COLO829 (cell line): ENCODE measurements at regions not wholly inside any gene's neighbourhood (a gene's known extent, or its start where the extent isn't known, plus 50 kb on each side); places are given as distances from the start of the nearest gene placed in this dataset.

ENCODE experiments used
- DNase-seq: peaks from one replicate; pipeline ENCODE4 v3.0.0; 2012; ENCODE audit warnings: low spot score

DNA sequence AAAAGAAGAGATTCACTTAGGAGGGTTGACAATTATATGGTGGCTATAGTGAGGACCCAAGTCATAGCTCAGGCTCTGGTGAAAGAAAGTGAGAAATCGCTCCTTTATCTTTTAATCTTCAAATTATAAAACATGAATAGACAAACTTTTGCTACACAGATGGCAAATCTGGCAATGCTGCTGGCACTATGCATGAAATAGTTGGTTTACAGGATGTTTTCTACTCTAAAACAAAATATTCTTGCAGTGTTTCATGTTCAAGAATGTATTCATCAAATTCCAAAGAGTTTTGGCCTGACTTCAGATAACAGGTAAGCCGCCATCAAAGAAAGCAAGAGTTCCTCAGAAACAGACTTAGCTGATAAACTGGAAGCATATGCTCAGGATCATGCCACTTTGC lies 801.2 kb downstream of the C4orf33 start:
- DNase-seq, result no peak

DNA sequence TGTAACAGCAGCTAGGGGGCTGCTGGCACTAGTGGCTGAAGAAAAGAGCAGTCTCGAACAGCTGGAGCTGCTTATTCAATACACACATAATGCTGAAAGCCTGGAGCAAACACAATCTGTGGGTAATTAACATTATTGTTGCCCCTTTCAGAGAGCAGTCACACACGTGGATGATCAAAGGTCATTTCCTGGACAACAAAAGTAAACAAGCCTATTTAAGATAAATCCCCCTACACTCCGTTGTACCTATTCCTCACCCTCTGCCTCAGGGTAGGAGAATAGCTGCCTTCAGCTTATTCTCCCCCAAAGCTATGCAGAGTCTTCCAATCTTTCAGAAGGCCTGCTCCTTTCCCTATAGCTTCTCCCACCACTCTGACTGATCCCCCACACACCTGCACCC lies 803.9 kb downstream of the C4orf33 start:
- DNase-seq, result no peak

DNA sequence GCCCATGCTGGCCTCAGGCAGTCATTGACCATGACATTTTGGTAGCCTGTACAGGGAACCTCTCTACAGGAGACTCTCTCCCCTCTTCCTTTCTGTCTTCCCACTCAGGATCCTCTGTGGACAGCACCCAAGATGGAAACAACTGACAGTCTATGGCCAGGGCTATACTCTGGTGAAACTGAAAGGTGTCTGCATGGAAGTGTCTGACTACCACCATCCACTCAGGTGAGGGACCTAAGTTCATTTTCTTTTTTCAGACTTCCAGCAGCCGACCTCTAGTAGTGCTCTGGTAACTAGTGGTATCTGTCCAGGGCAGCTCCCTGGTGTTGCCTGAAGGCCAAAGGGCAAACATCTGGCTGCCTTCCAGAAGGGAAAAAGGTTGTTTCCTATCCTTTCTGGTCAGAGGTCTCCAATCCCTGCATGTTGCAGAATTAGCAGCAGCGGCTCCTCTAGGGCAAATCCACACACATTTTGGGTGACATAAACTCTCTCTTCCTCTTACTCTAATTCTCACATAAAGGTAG lies 804.5 kb downstream of the C4orf33 start:
- DNase-seq, result no peak

DNA sequence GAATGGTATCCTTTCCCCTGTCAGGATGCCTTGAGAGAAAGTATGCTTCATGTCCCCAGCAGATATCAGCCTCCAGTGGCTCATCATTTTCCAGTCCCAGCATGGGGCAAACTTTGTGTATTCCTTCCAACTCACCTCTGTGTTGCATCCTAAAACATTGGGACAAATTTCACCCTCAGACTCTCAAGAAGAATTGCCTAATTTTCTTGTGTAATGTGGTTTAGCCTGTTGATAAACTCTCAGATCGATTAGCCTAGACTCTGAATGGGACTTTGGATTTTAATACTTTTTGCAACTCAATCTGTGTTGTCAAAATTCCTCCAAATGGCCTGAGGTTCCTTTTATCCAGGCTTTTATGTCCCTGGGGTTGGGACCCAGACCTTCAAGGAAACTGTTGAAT lies 805.3 kb downstream of the C4orf33 start:
- no peak for DNase-seq

DNA sequence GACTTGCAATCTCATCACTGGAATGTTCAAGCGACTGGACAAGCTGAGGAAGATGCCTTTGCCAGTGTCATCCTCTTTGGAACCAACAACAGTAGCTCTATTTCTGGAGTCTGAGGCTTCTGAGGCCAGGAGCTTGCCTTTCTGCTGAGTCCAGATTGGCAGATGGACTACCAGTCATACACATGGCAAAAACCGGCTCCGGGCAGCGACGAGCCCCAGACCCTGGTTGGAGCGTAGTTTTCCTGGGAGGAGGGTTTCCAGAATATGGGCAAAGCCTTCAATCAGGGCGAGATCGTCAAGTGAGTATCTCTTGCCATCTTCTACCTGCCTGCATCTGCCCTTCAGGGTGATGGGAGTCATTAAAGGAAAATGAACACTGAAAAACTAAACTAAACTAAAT lies 807.9 kb downstream of the C4orf33 start:
- DNase-seq, result no peak

DNA sequence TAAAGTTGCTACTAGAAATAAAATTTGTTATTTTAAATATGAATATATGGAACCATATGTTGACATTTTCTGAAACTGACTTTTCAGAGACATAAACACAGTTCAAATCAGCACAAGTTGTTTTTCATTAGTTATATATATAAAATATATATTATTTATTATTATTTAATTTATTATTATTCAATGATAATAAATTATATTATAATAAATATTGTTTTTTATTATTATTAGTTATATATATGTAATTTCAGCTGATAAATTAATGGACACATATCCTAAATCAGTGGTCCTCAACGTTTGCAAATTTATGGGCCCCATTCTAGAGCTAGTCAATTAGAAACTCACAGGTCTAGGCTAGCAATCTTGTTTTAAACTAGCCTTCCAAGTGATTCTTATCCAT lies 809.3 kb downstream of the C4orf33 start:
- DNase-seq, result no peak

DNA sequence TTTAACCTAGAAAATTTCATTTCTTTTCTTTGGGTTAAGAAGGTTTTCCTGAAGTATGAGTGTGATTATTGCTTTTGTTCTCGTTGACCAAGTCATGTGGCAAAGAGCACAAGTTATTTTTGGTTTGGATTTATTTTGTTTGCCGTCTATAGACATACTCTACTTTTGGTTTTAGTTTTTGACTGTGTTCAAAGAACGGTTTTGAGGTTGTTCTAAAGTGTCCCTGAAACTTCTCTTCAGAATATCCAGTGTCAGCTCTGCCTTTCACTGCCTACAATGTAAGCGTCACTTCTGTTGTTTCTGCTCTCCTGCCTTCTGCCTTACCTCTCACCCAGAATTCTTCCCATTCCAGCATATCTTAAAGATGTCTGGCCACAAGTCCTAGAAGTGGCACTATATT lies 812.2 kb downstream of the C4orf33 start:
- DNase-seq, result no peak

DNA sequence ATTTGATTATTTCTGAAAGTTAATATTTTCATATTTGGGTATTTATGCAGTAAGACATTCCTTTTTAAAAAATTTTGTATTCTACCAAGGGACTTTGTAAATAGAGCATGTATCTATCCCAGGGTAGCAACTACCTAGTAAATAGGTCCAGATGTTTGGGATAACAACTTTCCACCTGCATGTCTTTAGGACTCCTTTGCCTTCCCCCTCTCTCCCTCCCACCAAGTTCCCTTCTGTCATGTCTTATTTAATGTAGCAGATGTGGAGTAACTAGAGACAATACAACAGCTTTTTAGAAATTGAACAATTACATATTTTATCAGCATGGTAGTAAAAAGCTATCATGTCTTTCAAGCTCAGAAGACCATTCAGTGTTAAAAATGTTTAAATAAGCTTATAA lies 821.0 kb downstream of the C4orf33 start:
- DNase-seq, result no peak

DNA sequence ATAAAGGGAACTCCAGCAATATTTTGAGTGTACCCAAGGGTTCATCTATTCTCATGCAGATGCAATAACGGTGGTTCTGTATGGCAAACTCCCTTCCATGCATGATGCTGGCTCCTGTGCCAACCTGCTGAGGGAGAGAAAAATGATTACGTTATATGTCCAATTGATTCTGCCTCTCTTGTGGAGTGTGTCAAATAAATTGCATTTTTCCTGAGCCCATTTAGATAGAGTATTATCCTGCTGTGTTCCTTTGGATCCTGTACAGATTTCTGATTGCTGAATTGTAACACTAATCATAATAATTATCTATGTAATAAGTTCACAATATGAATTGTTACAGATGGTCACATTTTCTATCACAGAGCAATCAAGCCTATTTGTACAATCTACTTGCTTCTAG lies 821.7 kb downstream of the C4orf33 start:
- DNase-seq, result no peak

DNA sequence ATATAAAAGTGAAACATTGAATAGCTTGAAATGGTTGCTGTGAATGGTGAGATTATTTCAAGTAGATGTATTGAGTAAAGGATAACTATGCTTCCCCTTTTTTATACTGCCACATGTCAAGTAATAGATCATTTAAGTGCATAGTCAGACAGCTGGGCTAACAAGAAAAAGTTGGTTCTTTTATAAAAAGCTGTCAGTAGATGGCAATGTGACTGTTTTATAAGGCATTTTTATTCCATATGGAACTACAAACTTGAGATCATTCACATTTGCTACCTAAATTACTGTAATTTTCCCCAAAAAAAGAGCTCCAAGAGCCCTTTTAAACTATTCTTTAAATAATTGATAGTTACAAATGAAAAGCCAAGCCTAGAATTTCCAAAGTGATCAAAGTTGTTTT lies 831.0 kb downstream of the C4orf33 start:
- no peak for DNase-seq

DNA sequence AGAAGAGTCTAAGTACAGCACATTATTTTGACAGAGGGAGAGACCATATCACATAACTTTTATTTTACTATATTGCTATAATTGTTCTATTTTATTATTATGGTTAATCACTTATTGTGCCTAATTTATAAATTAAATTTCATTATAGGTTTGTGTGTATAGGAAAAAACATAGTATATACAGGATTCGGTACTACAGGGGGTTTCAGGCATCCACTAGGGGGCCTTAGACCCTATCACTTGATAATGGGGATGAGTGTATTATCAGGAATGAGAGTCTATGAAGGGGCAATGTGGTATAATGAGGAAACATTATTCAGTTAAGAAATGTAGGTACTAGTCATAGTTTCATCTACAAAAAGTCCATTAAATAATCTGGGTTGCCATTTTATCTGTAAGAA lies 833.1 kb downstream of the C4orf33 start:
- peak; percentile 4 for DNase-seq

DNA sequence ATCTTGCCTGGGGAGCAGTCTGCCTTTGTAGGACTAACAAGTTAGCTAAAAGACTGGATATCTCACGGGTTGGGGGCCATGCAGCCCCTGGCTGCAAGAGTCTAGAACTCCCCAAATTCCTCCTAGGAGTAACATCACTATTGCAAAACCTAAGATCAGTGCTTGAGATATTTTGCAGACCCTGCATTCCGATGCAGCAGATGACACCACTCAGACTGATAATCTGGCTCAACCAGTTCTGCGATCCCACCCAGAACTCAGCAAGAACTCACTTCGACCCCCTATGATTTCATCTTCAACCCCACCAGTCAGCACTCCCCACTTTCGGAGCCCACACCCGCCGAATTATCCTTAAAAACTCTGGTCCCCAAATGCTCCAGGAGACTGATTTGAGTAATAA lies 834.0 kb downstream of the C4orf33 start:
- DNase-seq, result no peak

DNA sequence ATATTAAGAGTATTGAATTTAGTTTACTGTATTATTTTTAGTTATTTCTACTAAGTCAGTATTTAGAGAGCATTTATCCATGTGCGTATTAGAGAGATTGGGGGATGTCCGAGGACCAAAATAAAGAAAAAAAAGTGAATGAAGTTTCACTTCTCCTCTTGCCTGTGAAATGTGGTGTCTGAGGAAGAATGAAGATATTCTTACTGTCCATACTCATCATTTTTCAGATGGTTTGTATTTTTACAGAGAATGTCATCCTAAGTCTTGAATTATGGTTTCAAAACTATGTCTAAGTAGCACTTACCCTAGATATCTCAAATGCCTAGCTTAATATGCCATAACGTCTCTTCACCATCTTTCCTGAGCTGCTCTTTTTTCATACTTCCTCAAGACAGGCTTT lies 854.3 kb downstream of the C4orf33 start:
- no peak for DNase-seq

DNA sequence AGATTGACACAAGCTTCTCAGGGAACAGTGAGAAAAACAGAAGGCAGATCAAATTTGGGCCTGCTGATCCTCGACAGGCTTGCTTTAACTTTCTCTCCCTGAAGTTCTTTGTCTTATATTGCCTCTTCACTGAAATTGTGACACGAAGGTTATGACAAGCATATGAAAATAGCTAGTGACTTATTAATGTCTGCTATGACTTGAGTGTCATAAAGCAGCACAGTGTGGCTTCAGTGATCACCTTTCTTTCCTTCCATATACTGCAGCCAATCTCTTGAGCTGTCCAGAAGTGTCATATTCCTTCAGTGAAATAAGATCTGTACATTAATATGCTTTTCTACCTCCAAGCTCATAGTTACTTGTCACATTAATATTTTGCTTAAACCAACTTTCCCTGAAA lies 870.2 kb downstream of the C4orf33 start:
- DNase-seq, result no peak

DNA sequence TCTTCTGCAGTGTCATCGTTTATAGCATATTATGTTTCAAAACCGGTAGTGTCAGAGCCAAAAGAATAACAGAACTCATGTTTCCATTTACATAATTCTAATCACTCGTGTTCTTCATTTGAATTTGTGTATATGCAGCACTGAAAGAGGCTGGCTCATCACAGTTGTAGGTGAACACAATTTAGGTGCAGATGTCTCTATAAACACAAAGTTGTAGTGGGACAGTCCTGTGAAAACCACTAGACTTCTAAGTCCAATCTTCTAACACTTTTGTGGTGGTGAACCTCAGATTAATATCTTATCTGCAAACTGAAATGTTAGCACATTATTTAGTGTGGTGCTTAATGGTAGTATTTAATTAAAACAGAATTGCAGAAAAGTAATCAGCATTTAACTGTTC lies 872.4 kb downstream of the C4orf33 start:
- DNase-seq, result no peak

DNA sequence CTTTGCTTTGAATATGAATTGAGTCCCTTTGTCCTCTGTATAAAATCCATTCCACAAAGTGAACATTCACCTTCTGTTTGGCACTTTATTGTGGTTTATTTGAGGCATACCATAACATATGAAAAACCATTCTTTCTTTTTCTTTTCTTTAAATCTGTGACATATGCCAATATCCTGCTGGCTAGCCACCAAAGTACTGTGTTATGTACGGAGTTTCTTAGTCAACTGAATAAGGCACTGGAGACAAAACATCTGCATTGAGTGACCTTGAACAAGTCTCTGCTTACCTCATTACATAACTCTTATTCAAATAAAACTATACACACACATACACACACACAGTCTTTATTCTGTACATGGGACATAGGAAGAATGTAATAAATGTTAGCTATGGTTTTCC lies 872.8 kb downstream of the C4orf33 start:
- DNase-seq, result no peak

DNA sequence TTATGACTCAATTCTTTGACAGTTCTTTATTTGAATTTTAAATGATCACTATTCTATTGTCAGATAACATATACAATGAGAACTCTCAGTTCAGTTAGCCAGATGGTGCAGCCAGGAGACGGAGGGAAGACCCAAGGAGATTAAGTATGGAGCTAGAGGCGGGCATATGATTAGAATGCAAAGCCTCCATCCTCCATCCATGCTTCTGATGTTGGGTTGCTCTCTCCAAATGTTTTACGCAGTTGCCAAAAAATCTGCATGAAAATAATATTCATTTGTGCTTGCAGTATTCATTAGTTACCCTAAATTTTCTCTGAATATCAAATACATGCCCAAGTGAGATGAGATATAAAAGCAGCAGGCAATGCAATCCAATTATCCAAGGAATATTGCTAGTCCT lies 874.8 kb downstream of the C4orf33 start:
- DNase-seq, result no peak

DNA sequence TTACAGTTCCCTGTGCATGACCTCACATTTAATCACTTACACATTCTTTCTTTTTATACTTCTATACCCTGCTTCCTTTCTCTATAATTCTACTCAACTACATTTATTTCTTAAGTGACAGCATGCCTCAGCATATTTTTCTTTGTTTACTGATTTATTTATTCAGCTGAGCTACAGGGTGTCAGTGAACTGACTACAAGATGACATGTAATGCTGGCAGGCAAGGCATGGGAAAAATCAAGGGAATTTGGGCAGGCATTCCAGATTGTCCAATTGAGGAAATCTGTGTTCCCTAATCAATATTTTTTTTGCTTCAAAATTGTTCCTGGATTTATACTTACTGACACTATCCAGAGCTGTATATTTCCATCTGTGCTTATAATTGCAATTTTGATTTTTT lies 875.5 kb downstream of the C4orf33 start:
- DNase-seq, result no peak

DNA sequence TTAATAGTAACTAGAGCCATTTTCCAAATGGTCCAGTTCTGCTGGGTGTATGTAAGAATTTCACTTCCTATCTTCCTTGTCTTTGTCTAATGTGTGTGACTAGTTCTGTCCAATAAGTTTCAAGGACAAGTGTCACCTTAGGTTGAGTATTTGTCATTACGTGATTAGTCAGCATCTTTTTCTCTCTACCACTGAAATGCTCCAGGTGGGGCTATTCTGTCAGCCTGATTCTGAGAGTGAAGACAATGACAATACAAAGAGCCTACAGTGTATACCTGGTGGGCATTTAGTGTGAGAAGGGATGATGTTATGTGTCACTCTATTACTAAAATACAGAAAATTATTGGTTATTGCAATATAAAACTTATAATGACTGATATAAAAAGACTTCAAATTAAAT lies 876.3 kb downstream of the C4orf33 start:
- no peak for DNase-seq

DNA sequence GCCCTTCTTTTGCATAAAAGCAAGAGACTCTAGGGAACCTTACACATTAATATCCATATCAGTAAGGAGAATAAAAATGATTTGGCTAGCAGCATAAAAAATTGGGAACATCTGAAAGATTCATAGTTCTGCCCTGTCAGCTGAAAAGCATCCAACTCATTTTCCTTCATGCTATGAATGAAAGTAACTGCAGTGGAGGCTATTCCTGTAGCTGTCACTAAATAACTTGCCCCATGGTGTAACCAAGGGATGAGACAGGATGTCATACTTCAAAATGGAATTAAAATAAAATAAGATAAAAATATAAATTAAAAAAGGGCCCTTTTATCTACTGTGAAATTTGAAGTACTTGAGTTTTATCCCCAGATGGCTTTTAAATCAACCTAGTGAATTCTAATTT lies 878.8 kb downstream of the C4orf33 start:
- no peak for DNase-seq

DNA sequence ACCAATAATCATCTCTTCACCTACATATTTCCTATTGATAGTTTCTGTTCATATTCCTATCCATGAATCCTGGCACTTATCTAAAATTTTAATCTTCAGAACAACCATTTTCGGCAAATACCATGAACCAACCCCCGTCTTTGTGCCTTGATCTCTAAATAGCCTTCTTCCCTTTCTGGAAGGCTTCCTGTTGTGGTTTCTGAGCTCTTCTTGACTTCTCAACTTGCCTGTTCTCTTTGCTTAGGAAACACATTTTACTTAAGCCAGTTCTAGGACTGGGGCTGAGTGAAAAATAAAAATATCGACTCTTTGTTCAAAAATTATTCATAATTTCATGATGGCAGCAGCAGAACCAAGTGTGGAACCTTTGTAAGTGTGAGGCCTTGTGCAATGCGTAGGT lies 882.4 kb downstream of the C4orf33 start:
- DNase-seq, result no peak

DNA sequence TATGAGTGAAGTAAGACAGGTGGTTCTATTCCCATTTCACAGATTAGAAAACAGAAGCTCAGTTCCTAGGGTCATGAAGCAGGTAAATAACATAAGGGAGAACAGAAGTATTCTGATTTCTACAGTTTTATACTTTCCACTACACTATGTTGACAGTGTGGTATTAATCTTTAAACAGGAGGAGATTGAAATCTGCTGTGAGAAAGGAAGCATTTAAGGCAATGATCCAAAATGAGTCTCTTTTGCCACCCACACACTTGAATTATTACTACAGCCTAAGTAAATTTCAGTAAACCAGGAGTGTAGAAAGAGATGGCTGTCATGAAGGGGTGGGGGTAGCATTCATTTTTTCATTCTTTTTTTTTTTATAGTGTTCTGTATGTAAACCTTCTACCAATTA lies 893.0 kb downstream of the C4orf33 start:
- DNase-seq, result no peak

DNA sequence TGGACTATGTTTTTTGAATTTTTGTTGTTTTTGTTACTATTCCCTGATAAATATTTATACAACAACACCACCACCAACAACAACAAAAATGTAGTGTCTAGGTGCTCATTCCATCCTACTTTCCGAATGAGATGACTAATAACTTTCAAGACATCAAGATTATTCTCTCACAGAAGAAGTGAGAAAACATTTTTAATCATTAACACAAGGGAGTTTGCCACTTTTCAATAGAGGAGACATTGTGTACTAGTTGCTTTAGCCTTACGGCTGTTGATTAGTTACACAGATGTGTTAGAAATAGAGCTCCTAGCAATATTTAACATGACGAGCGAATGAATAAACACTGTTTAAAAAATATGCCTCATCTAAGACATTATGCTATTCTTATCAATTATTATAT lies 898.8 kb downstream of the C4orf33 start:
- no peak for DNase-seq

DNA sequence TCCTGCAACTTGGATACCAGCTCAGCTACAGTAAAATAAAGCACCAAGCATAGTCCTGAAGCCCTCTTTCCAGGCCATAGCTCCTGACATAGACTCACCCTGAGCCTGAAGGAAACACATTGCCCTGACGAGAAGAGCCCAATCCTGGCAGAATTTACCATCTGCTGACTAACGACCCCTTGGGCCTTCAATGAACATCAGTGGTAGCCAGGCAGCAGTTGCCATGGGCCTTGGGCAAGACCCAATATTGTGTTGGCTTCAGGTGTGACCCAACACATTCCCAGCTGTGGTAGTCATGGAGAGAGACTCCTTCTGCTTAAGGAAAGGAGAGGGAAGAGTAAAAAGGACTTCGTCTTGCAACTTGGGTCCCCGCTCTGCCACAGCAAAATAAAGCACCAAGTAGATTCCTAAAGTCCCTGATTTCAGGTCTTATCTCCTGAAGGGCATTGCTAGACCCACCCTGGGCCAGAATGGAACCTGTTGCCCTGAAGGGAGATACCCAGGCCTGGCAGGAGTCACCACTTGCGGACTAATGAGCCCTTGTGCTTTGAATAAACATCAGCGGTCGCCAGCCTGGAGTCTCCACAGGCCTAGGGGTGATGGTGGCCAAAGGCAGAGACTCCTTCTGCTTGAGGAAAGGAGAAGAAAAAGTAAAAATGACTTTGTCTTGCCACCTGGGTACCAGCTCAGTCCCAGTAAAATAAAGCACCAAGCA lies 902.6 kb downstream of the C4orf33 start:
- DNase-seq, result no peak

DNA sequence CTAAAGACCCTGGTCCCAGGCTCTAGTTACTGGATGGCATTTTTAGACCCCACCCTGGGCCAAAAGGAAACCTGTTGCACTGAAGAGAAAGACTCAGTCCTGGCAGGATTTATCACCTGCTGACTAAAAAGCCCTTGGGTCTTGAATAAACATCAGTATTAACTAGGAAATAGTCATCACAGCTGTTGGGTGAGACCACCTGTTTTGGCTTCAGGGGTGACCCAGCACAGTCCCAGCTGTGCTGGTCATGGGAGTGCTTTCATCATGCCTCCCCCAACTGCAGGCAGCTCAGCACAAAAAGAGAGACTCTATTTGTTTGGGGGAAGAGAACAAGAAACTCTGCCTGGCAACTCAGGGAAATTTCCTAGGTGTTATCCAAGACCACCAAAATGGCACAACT lies 903.2 kb downstream of the C4orf33 start:
- no peak for DNase-seq
